Kidney (tissue), 13 donors: ENCODE measurements at regions not wholly inside any gene's neighbourhood (a gene's known extent, or its start where the extent isn't known, plus 50 kb on each side); places are given as distances from the start of the nearest gene placed in this dataset.

ENCODE experiments used
- DNase-seq, 5 donors: peaks; one replicate each; pipeline ENCODE4 v3.0.0-alpha.2; 2013 to 2020
- FAIRE-seq: peaks from 2 replicates; lab custom pipeline; 2012; peaks lifted over from hg19 to GRCh38; lab: Jason Lieb, UNC
- H3K27ac ChIP-seq, 2 donors: one replicate each; pipeline ENCODE4 v1.7.0; 2013; ENCODE audit warnings: low read depth in 2 of 2, low read length in 2 of 2, inconsistent platforms in 1 of 2
- H3K27me3 ChIP-seq: one replicate; pipeline ENCODE4 v1.7.1; 2013; ENCODE audit warnings: low read length, inconsistent platforms; ENCODE audit not compliant: control insufficient read depth, insufficient read depth
- H3K36me3 ChIP-seq, 3 donors: one replicate each; pipeline versions ENCODE4 v1.7.0 to v1.7.1; 2013; ENCODE audit warnings: low read length in 3 of 3, control low read depth in 1 of 3, inconsistent platforms in 1 of 3; ENCODE audit not compliant: insufficient read depth in 3 of 3, control insufficient read depth in 2 of 3
- H3K4me1 ChIP-seq, 3 donors: one replicate each; pipeline versions ENCODE4 v1.7.0 to v1.7.1; 2013; ENCODE audit warnings: low read length in 3 of 3, inconsistent platforms in 1 of 3, low read depth in 1 of 3; ENCODE audit not compliant: control insufficient read depth in 2 of 3, insufficient read depth in 2 of 3
- H3K4me3 ChIP-seq, 3 donors: one replicate each; pipeline versions ENCODE4 v1.7.0 to v1.8.1; 2013; ENCODE audit warnings: low read length in 3 of 3, control low read depth in 1 of 3, inconsistent platforms in 1 of 3
- H3K9ac ChIP-seq, 3 donors: one replicate each; pipeline versions ENCODE4 v1.7.0 to v1.7.1; 2013; ENCODE audit warnings: low read length in 3 of 3, control low read depth in 1 of 3, inconsistent platforms in 1 of 3
- H3K9me3 ChIP-seq, 3 donors: one replicate each; pipeline versions ENCODE4 v1.7.0 to v1.7.1; 2013; ENCODE audit warnings: low read length in 3 of 3, control low read depth in 1 of 3, inconsistent platforms in 1 of 3; ENCODE audit not compliant: control insufficient read depth in 2 of 3, insufficient read depth in 1 of 3
- intact Hi-C: fragments of 100-400 bp; cut with DNase I; formaldehyde crosslinking; loops from one replicate; pipeline ENCODE4 v1.11.1; 2022
- TF ChIP-seq, protein P1 (sequence below): IDR thresholded peaks from 3 replicates; pipeline ENCODE4 v1.5.1; 2012; ENCODE audit warnings: mild to moderate bottlenecking, moderate library complexity, borderline replicate concordance; ENCODE audit not compliant: insufficient read depth; ENCODE audit errors: extremely low read depth
- donor health status: control.
- donor health status: control.
- donor health status: control.
- donor health status: control.
- donor health status: control.
- donor health status: DM: yes; HTN: yes; CAD: no.
- donor health status: Normal renal cell carcinoma (clear cell type).

DNA sequence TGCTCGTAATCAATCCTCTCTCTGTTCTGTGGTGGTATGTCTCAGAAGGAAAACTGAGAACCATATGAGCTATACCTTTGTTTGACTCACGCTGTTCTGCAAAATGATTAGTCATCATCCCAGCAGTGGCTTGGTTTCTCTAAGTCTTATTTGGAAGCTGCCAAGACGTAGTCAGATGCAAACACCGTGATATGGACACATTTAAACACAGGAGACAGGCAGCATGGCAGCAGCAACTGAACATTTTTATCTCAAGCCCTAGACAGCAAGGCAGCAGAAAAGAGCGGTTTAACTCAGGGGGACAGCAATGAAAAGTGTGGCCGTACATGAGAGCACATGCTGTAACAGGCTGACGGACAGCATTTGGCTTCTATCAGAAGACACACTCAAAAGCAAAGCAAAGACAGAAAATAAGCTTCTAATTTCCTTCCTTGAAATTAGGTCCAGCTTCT lies 1295.1 kb downstream of the EPHA7 start:
- Histone ChIP-seq H3K27ac (no peak overlapping the region), H3K36me3 (no peaks in the 10 kb centered on the region), H3K27me3 (no peaks in the 10 kb centered on the region), H3K4me3 (no peak overlapping the region), H3K9ac (no peak overlapping the region), H3K9me3 (no peaks in the 10 kb centered on the region), H3K4me1 (no peaks in the 10 kb centered on the region)
- intact Hi-C loops = no loop called here
- TF ChIP-seq, protein P1, sequence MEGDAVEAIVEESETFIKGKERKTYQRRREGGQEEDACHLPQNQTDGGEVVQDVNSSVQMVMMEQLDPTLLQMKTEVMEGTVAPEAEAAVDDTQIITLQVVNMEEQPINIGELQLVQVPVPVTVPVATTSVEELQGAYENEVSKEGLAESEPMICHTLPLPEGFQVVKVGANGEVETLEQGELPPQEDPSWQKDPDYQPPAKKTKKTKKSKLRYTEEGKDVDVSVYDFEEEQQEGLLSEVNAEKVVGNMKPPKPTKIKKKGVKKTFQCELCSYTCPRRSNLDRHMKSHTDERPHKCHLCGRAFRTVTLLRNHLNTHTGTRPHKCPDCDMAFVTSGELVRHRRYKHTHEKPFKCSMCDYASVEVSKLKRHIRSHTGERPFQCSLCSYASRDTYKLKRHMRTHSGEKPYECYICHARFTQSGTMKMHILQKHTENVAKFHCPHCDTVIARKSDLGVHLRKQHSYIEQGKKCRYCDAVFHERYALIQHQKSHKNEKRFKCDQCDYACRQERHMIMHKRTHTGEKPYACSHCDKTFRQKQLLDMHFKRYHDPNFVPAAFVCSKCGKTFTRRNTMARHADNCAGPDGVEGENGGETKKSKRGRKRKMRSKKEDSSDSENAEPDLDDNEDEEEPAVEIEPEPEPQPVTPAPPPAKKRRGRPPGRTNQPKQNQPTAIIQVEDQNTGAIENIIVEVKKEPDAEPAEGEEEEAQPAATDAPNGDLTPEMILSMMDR = no peak
- DNase-seq (peak in 2 of 5 donors; percentile 13 to 86), FAIRE-seq (no peak)

DNA sequence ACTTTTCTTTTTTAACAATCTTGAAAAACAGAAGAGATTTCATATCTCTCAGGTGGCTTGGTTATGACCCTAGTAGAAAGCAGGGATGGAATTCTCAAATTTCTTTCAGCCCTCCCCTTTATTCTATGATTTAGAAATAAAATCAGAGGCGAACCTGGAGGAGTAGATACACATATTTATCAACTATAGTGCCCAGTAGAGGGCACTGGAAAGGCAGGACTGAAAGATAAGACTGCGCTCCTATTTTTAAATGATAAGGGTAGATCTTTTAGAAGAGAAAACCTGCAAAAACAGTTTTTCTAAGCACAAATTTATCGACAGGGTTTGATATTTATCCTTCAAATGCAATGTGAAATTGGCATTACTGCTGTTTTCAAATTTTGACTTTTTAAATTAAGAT lies 1296.6 kb downstream of the EPHA7 start:
- DNase-seq = peak in 2 of 5 donors; percentile 12 to 41
- no peak for FAIRE-seq
- intact Hi-C loops = no loop called here
- TF ChIP-seq, protein P1 = no peak
- H3K4me3 ChIP-seq = no peak overlapping the region
- H3K27me3 ChIP-seq = no peaks in the 10 kb centered on the region
- no peaks in the 10 kb centered on the region for H3K4me1 ChIP-seq
- H3K27ac ChIP-seq = no peak overlapping the region
- no peaks in the 10 kb centered on the region for H3K36me3 ChIP-seq
- no peaks in the 10 kb centered on the region for H3K9me3 ChIP-seq
- no peak overlapping the region for H3K9ac ChIP-seq

DNA sequence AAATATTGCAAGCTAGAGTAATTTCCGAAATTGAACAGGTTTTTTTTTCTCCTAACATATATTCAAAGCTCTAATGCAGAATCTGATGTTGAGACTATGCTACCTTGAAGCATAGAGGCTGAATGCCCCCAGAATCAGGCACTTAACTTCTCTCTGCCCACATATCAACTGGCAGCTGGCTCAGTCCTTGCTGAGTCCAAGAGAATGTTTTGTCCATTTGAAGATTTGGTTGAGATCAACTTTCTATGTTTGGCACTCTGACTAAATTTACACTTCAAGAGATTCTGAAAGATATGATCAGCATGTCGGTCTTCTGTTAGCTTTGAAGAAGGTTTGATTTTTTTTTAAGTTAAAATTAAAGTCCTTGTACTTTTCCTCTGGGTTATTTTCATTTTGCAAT lies 1298.1 kb downstream of the EPHA7 start:
- Histone ChIP-seq H3K36me3 (no peaks in the 10 kb centered on the region), H3K27ac (no peak overlapping the region), H3K4me3 (no peak overlapping the region), H3K9ac (no peak overlapping the region), H3K4me1 (no peaks in the 10 kb centered on the region), H3K9me3 (no peaks in the 10 kb centered on the region), H3K27me3 (no peaks in the 10 kb centered on the region)
- no peak for FAIRE-seq
- TF ChIP-seq, protein P1 = no peak
- intact Hi-C loops = no loop called here
- DNase-seq = no peak

DNA sequence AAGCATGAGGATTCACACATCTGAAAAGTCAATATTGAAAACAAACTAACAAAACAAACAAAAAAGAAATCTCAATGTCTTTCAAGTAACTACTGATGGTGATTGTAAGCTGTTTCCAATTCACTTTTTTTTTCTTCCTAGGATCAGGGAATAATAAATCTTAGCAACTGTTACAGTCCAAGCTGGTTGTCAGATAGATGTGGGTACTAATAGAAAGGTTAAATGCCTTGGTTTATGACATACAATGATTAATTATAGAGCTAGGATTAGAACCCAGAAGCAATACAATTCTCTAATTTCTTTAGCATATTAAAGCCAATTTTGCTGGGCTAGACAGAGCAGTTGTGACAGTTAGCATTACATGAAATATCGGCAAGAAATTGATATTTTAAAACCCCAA lies 1301.6 kb downstream of the EPHA7 start:
- Histone ChIP-seq H3K27me3 (no peaks in the 10 kb centered on the region), H3K4me1 (no peaks in the 10 kb centered on the region), H3K9ac (no peak overlapping the region), H3K4me3 (no peak overlapping the region), H3K27ac (no peak overlapping the region), H3K36me3 (no peaks in the 10 kb centered on the region), H3K9me3 (no peaks in the 10 kb centered on the region)
- DNase-seq (no peak), FAIRE-seq (no peak)
- TF ChIP-seq, protein P1 = no peak
- intact Hi-C loops = no loop called here
